Esophagus squamous epithelium (tissue), 4 donors: ENCODE measurements at regions not wholly inside any gene's neighbourhood (a gene's known extent, or its start where the extent isn't known, plus 50 kb on each side); places are given as distances from the start of the nearest gene placed in this dataset.

ENCODE experiments used
- CTCF ChIP-seq, 6 experiments: fragments of 450-650 bp in 4 of 6; fragments of 200-600 bp in 2 of 6; sonication (generic) in 2 of 6; IDR thresholded peaks; one replicate each; pipeline ENCODE4 v1.5.1; 2016 to 2019; ENCODE audit warnings: antibody characterized with exemption in 6 of 6, mild to moderate bottlenecking in 4 of 6, moderate library complexity in 4 of 6
- POLR2A ChIP-seq, 4 donors: fragments of 450-650 bp; IDR thresholded peaks; one replicate each; pipeline ENCODE4 v1.6.1; 2017; ENCODE audit warnings: antibody characterized with exemption in 4 of 4, mild to moderate bottlenecking in 4 of 4, moderate library complexity in 3 of 4

- TF ChIP-seq CTCF (IDR thresholded peaks at IDR 0.05) (no peak), POLR2A (IDR thresholded peaks at IDR 0.05) (no peak)
Observed at GRCh38 chr3:70740872-70741271, 428.4 kb upstream of the MDFIC2 start.
